COLO668 (cell line): ENCODE measurements at regions not wholly inside any gene's neighbourhood (a gene's known extent, or its start where the extent isn't known, plus 50 kb on each side); places are given as distances from the start of the nearest gene placed in this dataset.
"Not testable (repeated sequence)": the region's sequence is repeated elsewhere in the genome, so short reads cannot be mapped to it uniquely, and the experiment has no call there.

Experiments used
- DNase-seq: peaks from one replicate; lab custom pipeline; 2025; ENCODE audit not compliant: unreplicated experiment; lab: John Stamatoyannopoulos, UW

DNA sequence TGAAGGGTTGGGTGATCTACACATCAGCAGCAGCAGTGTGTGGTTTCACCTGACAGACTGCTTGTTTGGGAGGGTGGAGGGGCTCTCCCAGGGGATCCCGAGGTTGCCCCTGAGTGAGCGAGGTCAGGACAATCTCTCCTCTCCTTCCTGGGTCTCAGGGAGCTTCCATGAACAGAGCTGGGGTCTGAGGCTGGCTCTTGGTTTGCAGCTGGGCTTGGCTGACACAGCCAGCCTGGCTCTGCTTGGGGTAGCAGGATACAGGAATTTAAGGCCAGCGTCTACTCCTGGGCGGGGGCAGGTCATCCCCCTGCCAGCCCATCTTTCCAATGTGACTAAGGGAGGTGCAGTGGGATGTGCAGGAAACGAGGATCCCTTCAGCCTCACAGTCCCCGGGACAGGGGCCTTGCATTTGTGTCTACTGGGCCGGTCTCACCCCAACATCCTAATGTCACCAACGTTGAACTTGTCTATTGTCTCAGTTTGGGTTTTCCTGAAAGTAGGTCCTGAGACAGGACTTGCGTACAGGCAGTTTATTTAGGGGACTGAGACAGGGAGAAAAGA lies 262.6 kb upstream of the HDAC4 start:
- no peak for DNase-seq

- no peak for DNase-seq
Observed at GRCh38 chr2:239662413-239663120, 261.7 kb upstream of the HDAC4 start.

GRCh38 chr2:239661334-239662312 lies 260.8 kb upstream of the HDAC4 start:
- no peak for DNase-seq

- DNase-seq: no peak
Observed at GRCh38 chr2:239660390-239661230, 259.8 kb upstream of the HDAC4 start.

DNA sequence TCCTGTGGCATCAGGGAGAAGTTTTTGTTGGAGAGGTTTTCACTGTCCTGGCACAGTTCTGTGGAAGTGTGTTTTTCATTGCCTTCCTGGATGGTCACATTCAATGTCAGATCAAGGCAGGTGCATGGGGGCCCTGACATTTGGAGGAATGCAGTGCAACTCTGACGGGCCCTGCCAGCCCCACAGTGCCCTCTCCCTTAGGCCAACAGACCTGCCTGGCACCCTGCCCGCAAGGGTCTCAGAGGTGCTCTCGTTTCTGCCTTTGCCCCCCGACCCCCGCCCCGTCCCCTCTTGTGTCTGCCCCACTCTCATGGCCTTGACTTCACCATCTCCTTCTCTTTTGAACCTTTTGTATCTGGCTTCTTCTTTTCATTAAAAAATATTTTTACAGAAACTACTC lies 257.2 kb upstream of the HDAC4 start:
- no peak for DNase-seq

GRCh38 chr2:239657236-239657635 lies 256.4 kb upstream of the HDAC4 start:
- no peak for DNase-seq

DNA sequence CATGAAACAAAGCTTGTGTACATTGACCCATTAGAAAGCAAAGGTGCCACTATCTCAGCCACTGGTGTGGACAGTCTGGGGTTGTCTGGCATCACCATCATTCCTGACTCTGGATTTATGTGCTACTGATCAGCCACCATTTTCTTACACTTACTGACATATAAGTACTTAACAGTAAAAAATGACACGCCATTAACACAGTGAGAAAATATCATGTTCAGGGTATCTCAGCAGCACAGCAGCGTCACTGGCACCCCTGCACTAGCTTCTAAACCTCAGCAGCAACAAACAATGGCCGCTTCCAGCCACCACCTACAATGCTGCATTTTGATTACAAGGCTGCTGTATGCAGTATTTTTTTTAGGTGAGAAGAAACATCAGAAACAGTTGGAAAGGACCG lies 253.4 kb upstream of the HDAC4 start:
- no peak for DNase-seq

- no peak for DNase-seq
Observed at GRCh38 chr2:239651859-239652258, 251.0 kb upstream of the HDAC4 start.

DNA sequence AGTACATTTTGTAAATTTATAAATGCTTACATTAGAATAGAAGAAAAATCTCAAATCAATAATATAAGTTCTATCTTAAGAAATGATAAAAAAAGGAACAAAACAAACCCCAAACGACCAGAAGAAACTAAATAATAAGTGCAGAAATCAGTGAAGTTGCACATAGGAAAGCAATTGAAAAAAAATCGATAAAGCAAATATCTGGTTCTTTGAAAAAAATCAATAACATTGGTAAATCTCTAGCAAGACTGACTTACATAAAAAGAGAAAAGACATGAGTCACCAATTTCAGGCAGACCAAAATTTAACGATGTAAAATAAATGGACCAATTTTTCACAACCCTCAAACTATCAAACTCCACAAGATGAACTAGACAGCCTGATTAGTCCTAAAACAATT lies 249.9 kb upstream of the HDAC4 start:
- DNase-seq: no peak

- no peak for DNase-seq
Observed at GRCh38 chr2:239649309-239649708, 248.5 kb upstream of the HDAC4 start.

DNA sequence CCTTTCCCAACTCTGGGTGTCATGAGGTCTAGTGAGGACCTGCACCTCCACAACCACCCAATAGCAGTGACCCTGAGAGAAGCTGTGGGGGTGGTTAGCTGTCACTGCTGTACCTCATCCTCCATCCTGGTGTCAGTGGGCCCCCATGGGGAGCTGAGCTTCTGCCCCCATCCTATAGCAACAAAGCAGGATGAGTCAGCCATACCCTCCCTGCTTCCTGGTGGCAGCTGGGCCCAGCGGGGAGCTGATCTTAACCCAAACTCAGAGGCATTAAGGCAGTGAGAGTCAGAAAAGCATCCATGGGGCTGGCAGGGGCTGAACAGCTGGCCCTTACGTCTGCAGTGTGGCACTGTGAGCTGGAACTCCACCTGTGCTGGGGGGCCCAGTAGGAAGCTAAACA lies 247.8 kb upstream of the HDAC4 start:
- no peak for DNase-seq

DNA sequence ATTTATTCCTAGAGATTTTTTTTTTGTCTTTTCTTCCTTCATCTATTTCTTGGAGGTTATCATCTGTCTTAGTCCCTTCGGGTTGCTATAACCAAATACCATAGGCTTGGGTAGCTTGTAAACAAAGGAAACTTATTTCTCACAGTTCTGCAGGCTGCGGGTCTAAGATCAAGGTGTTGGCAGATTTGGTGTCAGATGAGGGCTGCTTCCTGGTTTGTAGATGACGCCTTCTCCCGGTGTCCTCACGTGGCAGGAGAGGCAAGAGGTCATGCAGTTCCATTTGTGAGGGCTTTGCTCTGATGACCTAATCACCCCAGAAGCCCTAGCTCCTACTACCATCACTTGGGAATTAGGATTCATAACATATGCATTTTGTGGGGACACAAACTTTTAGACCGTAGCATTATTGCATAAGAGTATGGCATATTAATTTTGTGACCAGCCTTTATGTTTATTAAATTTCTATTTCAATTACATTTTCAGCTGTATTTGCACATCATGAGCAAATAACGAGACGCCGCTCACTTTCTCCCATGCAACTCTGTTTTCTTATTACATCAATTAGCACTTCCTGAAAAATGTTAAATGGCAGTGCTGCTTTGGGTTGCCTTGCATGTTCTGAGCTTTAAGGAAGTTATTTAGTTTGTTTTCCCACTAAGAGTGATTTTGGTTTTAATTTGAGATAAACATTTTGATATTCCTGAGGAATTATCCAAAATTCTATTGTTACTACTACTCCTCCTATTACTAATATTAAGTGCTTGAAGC lies 246.4 kb upstream of the HDAC4 start:
- DNase-seq: no peak

GRCh38 chr2:239646184-239646583 lies 245.4 kb upstream of the HDAC4 start:
- DNase-seq: no peak

- DNase-seq: not testable (repeated sequence)
Observed at GRCh38 chr2:239644594-239644993, 243.8 kb upstream of the HDAC4 start.

- DNase-seq: no peak
Observed at GRCh38 chr2:239644011-239644410, 243.2 kb upstream of the HDAC4 start.

DNA sequence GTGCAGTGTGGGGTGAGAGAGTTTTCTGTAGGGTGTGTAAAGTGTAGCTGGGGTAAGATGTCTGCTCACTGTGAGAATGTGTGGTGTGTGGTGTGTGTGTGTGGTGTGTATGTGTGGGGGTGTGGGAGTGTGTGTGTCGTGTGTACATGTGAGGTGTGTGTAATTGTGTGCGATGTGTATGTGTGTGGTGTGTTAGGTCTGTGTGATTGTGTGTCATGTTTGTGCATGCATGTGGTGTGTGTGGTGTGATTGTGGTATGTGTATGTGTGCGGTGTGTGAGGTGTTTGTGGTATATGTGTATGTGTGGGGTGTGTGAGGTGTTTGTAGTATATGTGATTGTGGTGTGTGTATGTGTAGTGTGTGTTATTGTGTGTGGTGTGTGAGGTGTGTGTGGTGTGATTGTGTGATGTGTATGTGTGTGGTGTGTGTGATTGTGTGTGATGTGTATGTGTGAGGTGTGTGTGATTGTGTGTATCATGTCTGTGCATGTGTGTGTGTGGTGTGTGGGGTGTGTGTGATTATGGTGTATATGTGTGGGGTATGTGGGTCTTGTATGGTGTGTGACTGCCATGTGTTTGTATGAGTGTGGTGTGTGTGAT lies 241.7 kb upstream of the HDAC4 start:
- DNase-seq: no peak

DNA sequence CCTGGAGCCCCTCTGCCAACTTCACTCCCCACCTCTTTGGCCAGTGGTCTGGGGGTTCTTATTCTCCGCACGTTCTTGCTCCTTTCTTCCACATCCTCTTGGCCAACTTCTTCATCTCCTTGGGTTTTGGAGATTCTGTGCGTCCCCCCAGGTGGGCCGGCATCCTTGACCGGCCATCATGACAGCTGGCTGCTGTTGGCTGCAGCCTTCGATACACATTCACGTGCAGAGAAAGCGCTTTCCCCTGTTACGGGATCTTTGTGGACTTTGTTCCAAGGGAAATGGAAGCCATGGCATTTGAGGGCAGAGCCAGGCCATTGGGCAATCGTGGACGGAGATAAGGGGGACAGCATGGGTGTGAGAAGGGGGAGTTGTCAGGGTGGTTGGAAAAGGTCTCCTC lies 241.1 kb upstream of the HDAC4 start:
- DNase-seq: not testable (repeated sequence)

DNA sequence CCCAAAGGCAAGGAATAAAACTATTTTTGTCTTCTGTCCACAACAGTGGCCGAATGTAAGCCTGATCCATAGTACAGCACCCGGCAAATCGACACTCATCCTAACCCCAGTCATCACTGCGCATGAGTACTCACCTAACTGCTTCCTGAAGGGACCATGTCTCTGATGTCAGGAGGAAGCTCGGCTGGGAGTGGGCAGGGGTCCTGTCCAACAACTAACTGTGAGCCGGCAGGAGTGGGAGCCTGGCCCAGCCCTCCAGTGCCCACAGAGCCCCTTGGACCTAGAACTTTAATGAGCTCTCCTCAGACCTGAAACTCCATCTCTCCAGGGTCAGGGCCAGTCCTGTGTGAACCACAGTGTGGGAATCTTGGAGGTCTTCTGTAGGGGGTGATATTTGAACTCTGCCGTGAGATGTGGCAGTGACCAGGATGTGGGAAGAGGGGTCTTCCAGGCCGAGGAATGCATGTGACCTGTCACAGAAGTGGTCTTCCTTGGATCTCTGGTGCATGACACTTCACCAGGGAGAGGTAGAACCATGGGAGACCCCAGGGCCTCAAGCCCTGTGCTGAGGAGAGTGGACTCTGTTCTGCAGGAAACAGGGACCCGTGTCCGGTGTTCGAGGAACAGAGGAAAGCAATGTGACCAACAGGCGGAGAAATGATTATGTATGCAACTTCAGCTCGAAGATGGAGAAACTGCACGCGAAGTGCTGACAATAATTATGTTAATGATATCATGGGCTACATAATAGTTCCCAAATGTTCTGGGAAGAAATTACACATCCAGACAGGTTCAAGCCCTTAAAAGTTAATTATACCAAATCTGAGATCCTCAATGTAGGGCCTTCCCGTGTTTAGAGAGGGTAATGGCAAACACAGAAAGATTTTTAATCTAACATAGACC lies 240.1 kb upstream of the HDAC4 start:
- DNase-seq: no peak

- no peak for DNase-seq
Observed at GRCh38 chr2:239640210-239640609, 239.4 kb upstream of the HDAC4 start.
